Left ventricle myocardium inferior (tissue), 1 donor: ENCODE measurements at regions not wholly inside any gene's neighbourhood (a gene's known extent, or its start where the extent isn't known, plus 50 kb on each side); places are given as distances from the start of the nearest gene placed in this dataset.
A peak's percentile ranks its signal among the peaks of the same experiment; 100 is the strongest.

ENCODE experiments used
- DNase-seq: peaks from one replicate; pipeline ENCODE4 v3.0.0-alpha.2; 2020
- H3K27ac ChIP-seq: fragments of 200-600 bp; replicated peaks from 2 replicates; pipeline ENCODE4 v1.8.0; 2021
- H3K27me3 ChIP-seq: fragments of 200-600 bp; 2 replicates; pipeline ENCODE4 v1.8.0; 2021; ENCODE audit warnings: low read depth
- H3K36me3 ChIP-seq: fragments of 200-600 bp; 2 replicates; pipeline ENCODE4 v1.8.0; 2021
- H3K4me1 ChIP-seq: fragments of 200-600 bp; 2 replicates; pipeline ENCODE4 v1.8.0; 2021
- H3K4me3 ChIP-seq: fragments of 200-600 bp; 2 replicates; pipeline ENCODE4 v1.8.0; 2021; ENCODE audit warnings: mild to moderate bottlenecking, moderate library complexity
- H3K9me3 ChIP-seq: fragments of 200-600 bp; replicated peaks from 2 replicates; pipeline ENCODE4 v1.8.0; 2021
- CTCF ChIP-seq: fragments of 200-600 bp; IDR thresholded peaks from 2 replicates; pipeline ENCODE4 v1.8.0; 2021; ENCODE audit warnings: antibody characterized with exemption, mild to moderate bottlenecking, borderline replicate concordance
- intact Hi-C: fragments of 100-400 bp; cut with micrococcal nuclease; formaldehyde crosslinking; loops from one replicate; pipeline ENCODE4 v1.11.0; 2022
- donor health status: DM: no; HTN: yes; CAD: no; lungs with severe emphysema.

- Histone ChIP-seq H3K27ac (peak overlapping the region; percentile 71), H3K4me1 (peaks cover 31% of the 10 kb centered on the region), H3K36me3 (no peaks in the 10 kb centered on the region), H3K27me3 (no peaks in the 10 kb centered on the region), H3K9me3 (no peaks in the 10 kb centered on the region), H3K4me3 (no peak overlapping the region)
- DNase-seq: peak; percentile 54
- no peak for TF ChIP-seq CTCF
- intact Hi-C loops: no loop called here
Measured at GRCh38 chr5:173707392-173707791, 90.9 kb upstream of the BOD1 start.

- H3K36me3 ChIP-seq: no peaks in the 10 kb centered on the region
- peaks cover 31% of the 10 kb centered on the region for H3K4me1 ChIP-seq
- DNase-seq: no peak
- H3K27ac ChIP-seq: no peak overlapping the region
- TF ChIP-seq CTCF: no peak
- intact Hi-C loops: no loop called here
- H3K4me3 ChIP-seq: no peak overlapping the region
- no peaks in the 10 kb centered on the region for H3K9me3 ChIP-seq
- H3K27me3 ChIP-seq: no peaks in the 10 kb centered on the region
Measured at GRCh38 chr5:173709145-173709544, 92.7 kb upstream of the BOD1 start.

- H3K4me3 ChIP-seq: no peak overlapping the region
- intact Hi-C loops: no loop called here
- H3K27me3 ChIP-seq: no peaks in the 10 kb centered on the region
- no peaks in the 10 kb centered on the region for H3K9me3 ChIP-seq
- no peaks in the 10 kb centered on the region for H3K36me3 ChIP-seq
- no peak for TF ChIP-seq CTCF
- H3K27ac ChIP-seq: no peak overlapping the region
- DNase-seq: no peak
- H3K4me1 ChIP-seq: peaks cover 31% of the 10 kb centered on the region
Measured at GRCh38 chr5:173709761-173710160, 93.3 kb upstream of the BOD1 start.

GRCh38 chr5:173710528-173710927 is 94.1 kb upstream of the BOD1 start:
- no peak overlapping the region for H3K4me3 ChIP-seq
- H3K36me3 ChIP-seq: no peaks in the 10 kb centered on the region
- intact Hi-C loops: no loop called here
- H3K27me3 ChIP-seq: no peaks in the 10 kb centered on the region
- no peak for DNase-seq
- peaks cover 26% of the 10 kb centered on the region for H3K4me1 ChIP-seq
- no peak overlapping the region for H3K27ac ChIP-seq
- H3K9me3 ChIP-seq: no peaks in the 10 kb centered on the region
- no peak for TF ChIP-seq CTCF

GRCh38 chr5:173711466-173711865 is 95.0 kb upstream of the BOD1 start:
- H3K4me3 ChIP-seq: no peak overlapping the region
- H3K4me1 ChIP-seq: peaks cover 17% of the 10 kb centered on the region
- TF ChIP-seq CTCF: no peak
- no peaks in the 10 kb centered on the region for H3K36me3 ChIP-seq
- H3K27ac ChIP-seq: no peak overlapping the region
- intact Hi-C loops: no loop called here
- DNase-seq: no peak
- no peaks in the 10 kb centered on the region for H3K27me3 ChIP-seq
- no peaks in the 10 kb centered on the region for H3K9me3 ChIP-seq
